GM13977 (cell line): ENCODE measurements at regions not wholly inside any gene's neighbourhood (a gene's known extent, or its start where the extent isn't known, plus 50 kb on each side); places are given as distances from the start of the nearest gene placed in this dataset.

Experiments used
- DNase-seq: peaks from one replicate; pipeline ENCODE4 v3.0.0; 2012; ENCODE audit warnings: low spot score
- CTCF ChIP-seq: IDR thresholded peaks from 2 replicates; pipeline ENCODE4 v1.5.1; 2012; ENCODE audit warnings: mild to moderate bottlenecking, control low read depth; ENCODE audit not compliant: insufficient read depth; ENCODE audit errors: extremely low read depth, missing control alignments
- in situ Hi-C: fragments of 300-500 bp; cut with MboI; formaldehyde crosslinking; loops from one replicate; pipeline ENCODE4 v1.12.0; 2022; ENCODE audit warnings: low sequenced_read_pairs, low pct_unique_long_range_greater_than_20kb, mixed read lengths, inconsistent platforms; ENCODE audit not compliant: unreplicated experiment

- no peak for DNase-seq
- TF ChIP-seq CTCF: no peak
- in situ Hi-C loops: no loop called here
These were observed 149.4 kb upstream of the TBCA start for GRCh38 chr5:77925503-77925902.

GRCh38 chr5:77924081-77924480 lies 147.9 kb upstream of the TBCA start:
- no peak for TF ChIP-seq CTCF
- in situ Hi-C loops: no loop called here
- no peak for DNase-seq

GRCh38 chr5:77923666-77924065 lies 147.5 kb upstream of the TBCA start:
- no peak for TF ChIP-seq CTCF
- in situ Hi-C loops: no loop called here
- DNase-seq: no peak

GRCh38 chr5:77921094-77921768 lies 145.1 kb upstream of the TBCA start:
- DNase-seq: no peak
- in situ Hi-C loops: no loop called here

GRCh38 chr5:77920359-77921058 lies 144.4 kb upstream of the TBCA start:
- no peak for DNase-seq
- TF ChIP-seq CTCF: no peak
- in situ Hi-C loops: no loop called here

More at GRCh38 chr5:77921094-77921768, 145.1 kb upstream of the TBCA start:
- no peak for TF ChIP-seq CTCF

- TF ChIP-seq CTCF: no peak
- DNase-seq: no peak
- in situ Hi-C loops: no loop called here
These were observed 139.2 kb upstream of the TBCA start for GRCh38 chr5:77915346-77915745.
